ENCODE measurements at regions not wholly inside any gene's neighbourhood (a gene's known extent, or its start where the extent isn't known, plus 50 kb on each side); places are given as distances from the start of the nearest gene placed in this dataset.

DNA sequence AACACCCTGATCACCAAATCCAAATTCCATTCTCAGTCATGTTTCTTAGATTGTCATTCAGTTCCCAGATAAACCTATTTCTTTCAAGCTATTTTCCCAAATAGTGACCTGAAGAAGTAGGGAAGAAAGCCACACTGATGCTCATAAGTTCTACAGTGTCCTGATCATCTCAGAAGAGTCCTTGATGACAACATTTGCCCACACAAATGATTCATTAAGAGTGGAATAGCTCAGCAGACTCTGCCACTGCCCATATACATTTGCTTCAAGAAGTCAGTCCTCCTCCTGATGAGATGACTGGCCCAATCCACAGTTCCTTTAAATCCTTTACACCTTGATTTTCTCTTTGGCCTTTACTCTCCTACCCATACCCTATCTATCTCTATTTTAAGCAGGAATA is 283.7 kb upstream of the NR4A3 start:
- peaks cover 5% of the 10 kb centered on the region for H3K4me1 Mint-ChIP-seq

DNA sequence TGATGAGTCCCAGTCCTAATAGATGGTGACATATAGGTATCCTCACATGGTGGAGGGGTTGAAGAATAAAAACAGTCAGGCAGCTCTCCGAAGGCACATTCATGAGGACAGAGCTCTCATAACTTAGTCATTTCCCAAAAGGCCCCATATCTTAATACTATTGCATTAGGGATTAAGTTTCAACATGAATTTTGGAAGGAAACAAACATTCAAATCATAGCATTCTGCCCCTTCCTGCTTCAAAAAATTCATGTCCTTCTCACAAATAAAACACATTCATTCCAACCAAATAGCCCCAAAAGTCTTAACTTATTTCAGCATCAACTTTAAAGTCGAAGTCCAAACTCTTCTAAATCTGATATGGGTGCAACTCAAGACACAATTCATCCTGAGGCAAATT is 277.2 kb upstream of the NR4A3 start:
- Mint-ChIP-seq H3K4me1 (peaks cover 5% of the 10 kb centered on the region), H3K9me3 (peaks cover 12% of the 10 kb centered on the region), H3K4me3 (no peak overlapping the region), H3K27ac (ENCODE audit: unreplicated experiment) (no peak overlapping the region), H3K27me3 (ENCODE audit: low read depth) (no peaks in the 10 kb centered on the region), H3K36me3 (ENCODE audit: low read depth) (peaks cover 5% of the 10 kb centered on the region)
- TF ChIP-seq CTCF (conservative IDR thresholded peaks at IDR 0.05), result no peak
- no peak for DNase-seq (ENCODE audit: low read depth, low spot score)

More for the DNA sequence above, 283.7 kb upstream of the NR4A3 start:
- no peak overlapping the region for H3K4me3 Mint-ChIP-seq
- DNase-seq (ENCODE audit: low read depth, low spot score), result no peak
- H3K36me3 Mint-ChIP-seq (ENCODE audit: low read depth), result peaks cover 5% of the 10 kb centered on the region
- no peaks in the 10 kb centered on the region for H3K27me3 Mint-ChIP-seq (ENCODE audit: low read depth)
- H3K27ac Mint-ChIP-seq (ENCODE audit: unreplicated experiment), result no peak overlapping the region
- H3K9me3 Mint-ChIP-seq, result peaks cover 17% of the 10 kb centered on the region
- no peak for TF ChIP-seq CTCF (conservative IDR thresholded peaks at IDR 0.05)

DNA sequence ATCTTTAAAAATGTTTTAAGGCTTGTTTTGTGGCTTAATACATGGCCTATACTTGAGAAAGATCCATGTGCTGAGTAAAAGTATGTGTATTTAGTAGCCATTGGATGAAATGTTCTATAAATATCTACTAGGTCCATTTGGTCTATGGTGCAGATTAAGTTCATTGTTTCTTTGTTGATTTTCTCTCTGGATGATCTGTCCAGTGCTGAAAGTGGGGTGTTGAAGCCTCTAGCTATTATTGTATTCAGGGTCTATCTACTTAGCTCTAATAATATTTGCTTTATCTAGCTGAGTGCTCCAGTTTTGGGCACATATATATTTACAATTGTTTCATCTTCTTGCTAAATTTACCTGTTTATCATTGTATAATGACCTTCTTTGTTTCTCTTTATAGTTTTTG is 272.2 kb upstream of the NR4A3 start:
- no peaks in the 10 kb centered on the region for H3K27me3 Mint-ChIP-seq (ENCODE audit: low read depth)
- H3K4me1 Mint-ChIP-seq, result no peaks in the 10 kb centered on the region

DNA sequence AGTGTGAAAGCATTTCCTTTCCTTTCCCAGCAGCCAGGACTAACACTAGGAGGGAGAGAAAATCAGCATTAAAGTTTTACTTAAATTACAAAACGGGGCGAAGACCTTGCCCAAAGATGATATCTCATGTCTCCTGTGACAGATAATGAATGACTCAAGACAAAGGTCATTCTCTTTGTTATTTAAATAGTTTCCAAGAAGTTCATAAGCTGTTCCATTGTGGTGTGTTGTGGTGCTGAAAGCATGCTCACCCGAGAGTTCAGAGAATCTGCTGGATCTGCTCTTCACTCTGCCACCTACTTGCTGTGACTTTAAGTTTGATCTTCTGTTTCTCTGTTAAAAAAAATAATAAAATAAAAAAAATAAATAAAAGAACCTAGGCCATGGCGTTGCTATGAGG is 265.9 kb upstream of the NR4A3 start:
- H3K4me1 Mint-ChIP-seq, result peaks cover 24% of the 10 kb centered on the region

More for the DNA sequence above, 272.2 kb upstream of the NR4A3 start:
- Mint-ChIP-seq H3K4me3 (no peak overlapping the region), H3K9me3 (peaks cover 21% of the 10 kb centered on the region), H3K36me3 (ENCODE audit: low read depth) (peaks cover 24% of the 10 kb centered on the region), H3K27ac (ENCODE audit: unreplicated experiment) (no peak overlapping the region)
- no peak for TF ChIP-seq CTCF (conservative IDR thresholded peaks at IDR 0.05)
- DNase-seq (ENCODE audit: low read depth, low spot score), result no peak

GRCh38 chr9:99556998-99557397 is 264.7 kb upstream of the NR4A3 start:
- DNase-seq (ENCODE audit: low read depth, low spot score), result no peak
- H3K27ac Mint-ChIP-seq (ENCODE audit: unreplicated experiment), result peak overlapping the region; percentile 32
- H3K4me1 Mint-ChIP-seq, result peaks cover 24% of the 10 kb centered on the region
- peaks cover 16% of the 10 kb centered on the region for H3K9me3 Mint-ChIP-seq
- H3K36me3 Mint-ChIP-seq (ENCODE audit: low read depth), result peaks cover 12% of the 10 kb centered on the region
- no peak overlapping the region for H3K4me3 Mint-ChIP-seq
- TF ChIP-seq CTCF (conservative IDR thresholded peaks at IDR 0.05), result no peak
- no peaks in the 10 kb centered on the region for H3K27me3 Mint-ChIP-seq (ENCODE audit: low read depth)

More for the DNA sequence above, 265.9 kb upstream of the NR4A3 start:
- DNase-seq (ENCODE audit: low read depth, low spot score), result no peak
- H3K27me3 Mint-ChIP-seq (ENCODE audit: low read depth), result no peaks in the 10 kb centered on the region
- no peak for TF ChIP-seq CTCF (conservative IDR thresholded peaks at IDR 0.05)
- no peak overlapping the region for H3K4me3 Mint-ChIP-seq
- H3K9me3 Mint-ChIP-seq, result peaks cover 18% of the 10 kb centered on the region
- no peak overlapping the region for H3K27ac Mint-ChIP-seq (ENCODE audit: unreplicated experiment)
- peaks cover 17% of the 10 kb centered on the region for H3K36me3 Mint-ChIP-seq (ENCODE audit: low read depth)

DNA sequence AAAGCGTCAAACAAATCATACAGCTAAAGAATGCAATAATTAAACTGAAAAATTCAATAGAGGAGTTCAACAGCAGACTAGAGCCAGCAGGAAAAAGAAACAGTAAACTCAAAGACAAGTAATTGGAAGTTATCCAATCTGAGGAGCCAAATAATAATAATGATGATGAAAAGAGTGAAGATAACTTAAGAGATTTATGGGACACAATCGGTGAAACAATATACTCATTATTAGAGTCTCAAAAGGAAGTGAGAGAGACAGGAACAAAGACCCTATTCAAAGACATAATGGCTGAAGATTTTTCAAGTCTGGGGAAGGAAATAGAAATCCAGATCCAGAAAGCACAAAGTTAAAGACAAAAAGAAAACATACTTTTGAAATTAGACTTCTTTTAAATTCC is 263.9 kb upstream of the NR4A3 start:
- peak overlapping the region; percentile 6 for H3K4me3 Mint-ChIP-seq
- no peak for DNase-seq (ENCODE audit: low read depth, low spot score)
- no peaks in the 10 kb centered on the region for H3K27me3 Mint-ChIP-seq (ENCODE audit: low read depth)
- H3K27ac Mint-ChIP-seq (ENCODE audit: unreplicated experiment), result peak overlapping the region; percentile 24
- H3K36me3 Mint-ChIP-seq (ENCODE audit: low read depth), result peaks cover 8% of the 10 kb centered on the region
- H3K4me1 Mint-ChIP-seq, result peaks cover 24% of the 10 kb centered on the region
- peaks cover 10% of the 10 kb centered on the region for H3K9me3 Mint-ChIP-seq
- no peak for TF ChIP-seq CTCF (conservative IDR thresholded peaks at IDR 0.05)

Data from neural crest cell (in vitro differentiated cells).